HG03565 (cell line): ENCODE measurements at regions not wholly inside any gene's neighbourhood (a gene's known extent, or its start where the extent isn't known, plus 50 kb on each side); places are given as distances from the start of the nearest gene placed in this dataset.
A peak's percentile ranks its signal among the peaks of the same experiment; 100 is the strongest.
"Not testable (repeated sequence)": the region's sequence is repeated elsewhere in the genome, so short reads cannot be mapped to it uniquely, and the experiment has no call there.

ENCODE experiments used
- ATAC-seq: cut with Tn5 transposase; IDR thresholded peaks from one replicate; pipeline ENCODE4 v1.9.1; 2021; ENCODE audit warnings: mild to moderate bottlenecking, moderate library complexity; ENCODE audit not compliant: unreplicated experiment

- not testable (repeated sequence) for ATAC-seq
These were observed 953.2 kb downstream of the STIM2 start for GRCh38 chr4:27813699-27814425.

GRCh38 chr4:27819246-27819645 is 958.6 kb downstream of the STIM2 start:
- no peak for ATAC-seq

- ATAC-seq = no peak
These were observed 968.2 kb downstream of the STIM2 start for GRCh38 chr4:27828843-27829242.

GRCh38 chr4:27830251-27830650 is 969.6 kb downstream of the STIM2 start:
- ATAC-seq = no peak

- ATAC-seq = no peak
These were observed 975.2 kb downstream of the STIM2 start for GRCh38 chr4:27835851-27836250.

- ATAC-seq = no peak
These were observed 975.9 kb downstream of the STIM2 start for GRCh38 chr4:27836523-27836922.

- no peak for ATAC-seq
These were observed 983.1 kb downstream of the STIM2 start for GRCh38 chr4:27843776-27844175.

GRCh38 chr4:27844376-27844775 is 983.7 kb downstream of the STIM2 start:
- ATAC-seq = no peak

GRCh38 chr4:27846951-27847350 is 986.3 kb downstream of the STIM2 start:
- ATAC-seq = no peak

- no peak for ATAC-seq
These were observed 1000.7 kb downstream of the STIM2 start for GRCh38 chr4:27861381-27861787.

GRCh38 chr4:27861802-27862201 is 1001.2 kb downstream of the STIM2 start:
- ATAC-seq = peak; percentile 80

- no peak for ATAC-seq
These were observed 1013.0 kb downstream of the STIM2 start for GRCh38 chr4:27873596-27873995.

- no peak for ATAC-seq
These were observed 1021.1 kb downstream of the STIM2 start for GRCh38 chr4:27881705-27882104.

- ATAC-seq = no peak
These were observed 1025.5 kb downstream of the STIM2 start for GRCh38 chr4:27886120-27886519.

GRCh38 chr4:27887646-27888045 is 1027.0 kb downstream of the STIM2 start:
- ATAC-seq = no peak

- ATAC-seq = no peak
These were observed 1027.9 kb downstream of the STIM2 start for GRCh38 chr4:27888505-27888904.

- ATAC-seq = no peak
These were observed 1034.3 kb downstream of the STIM2 start for GRCh38 chr4:27894951-27895350.

GRCh38 chr4:27908356-27908755 is 1047.7 kb downstream of the STIM2 start:
- ATAC-seq = no peak

GRCh38 chr4:27910227-27910626 is 1049.6 kb downstream of the STIM2 start:
- ATAC-seq = no peak

GRCh38 chr4:27911047-27911446 is 1050.4 kb downstream of the STIM2 start:
- ATAC-seq = no peak

- no peak for ATAC-seq
These were observed 1053.1 kb downstream of the STIM2 start for GRCh38 chr4:27913738-27914137.

GRCh38 chr4:27915822-27916221 is 1055.2 kb downstream of the STIM2 start:
- no peak for ATAC-seq
